ENCODE measurements at regions not wholly inside any gene's neighbourhood (a gene's known extent, or its start where the extent isn't known, plus 50 kb on each side); places are given as distances from the start of the nearest gene placed in this dataset.

DNA sequence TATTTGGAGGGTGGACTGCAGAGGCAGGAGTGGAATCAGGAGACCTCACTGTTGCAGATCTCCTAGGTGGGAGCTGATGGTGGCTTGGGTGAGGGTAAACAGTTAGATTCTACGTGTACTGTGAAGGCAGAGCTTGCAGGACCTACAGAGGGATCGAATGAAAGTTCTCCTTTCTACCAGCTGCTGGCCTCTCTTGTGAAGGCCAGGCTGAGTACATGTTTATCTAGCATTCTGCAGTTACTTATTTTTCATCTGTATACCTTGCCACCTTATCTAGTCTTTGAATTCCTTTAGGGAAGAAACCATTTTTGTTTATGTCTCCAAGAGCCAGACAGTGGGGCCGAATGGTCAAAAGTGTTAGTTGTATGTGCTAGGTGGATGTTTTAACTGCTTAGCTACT is 57.6 kb downstream of the PTTG1 start:
- TF ChIP-seq, protein P1, sequence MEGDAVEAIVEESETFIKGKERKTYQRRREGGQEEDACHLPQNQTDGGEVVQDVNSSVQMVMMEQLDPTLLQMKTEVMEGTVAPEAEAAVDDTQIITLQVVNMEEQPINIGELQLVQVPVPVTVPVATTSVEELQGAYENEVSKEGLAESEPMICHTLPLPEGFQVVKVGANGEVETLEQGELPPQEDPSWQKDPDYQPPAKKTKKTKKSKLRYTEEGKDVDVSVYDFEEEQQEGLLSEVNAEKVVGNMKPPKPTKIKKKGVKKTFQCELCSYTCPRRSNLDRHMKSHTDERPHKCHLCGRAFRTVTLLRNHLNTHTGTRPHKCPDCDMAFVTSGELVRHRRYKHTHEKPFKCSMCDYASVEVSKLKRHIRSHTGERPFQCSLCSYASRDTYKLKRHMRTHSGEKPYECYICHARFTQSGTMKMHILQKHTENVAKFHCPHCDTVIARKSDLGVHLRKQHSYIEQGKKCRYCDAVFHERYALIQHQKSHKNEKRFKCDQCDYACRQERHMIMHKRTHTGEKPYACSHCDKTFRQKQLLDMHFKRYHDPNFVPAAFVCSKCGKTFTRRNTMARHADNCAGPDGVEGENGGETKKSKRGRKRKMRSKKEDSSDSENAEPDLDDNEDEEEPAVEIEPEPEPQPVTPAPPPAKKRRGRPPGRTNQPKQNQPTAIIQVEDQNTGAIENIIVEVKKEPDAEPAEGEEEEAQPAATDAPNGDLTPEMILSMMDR (conservative IDR thresholded peaks at IDR 0.05; ENCODE audit: low read depth): no peak
- no peak overlapping the region for H3K27ac ChIP-seq
- POLR2A ChIA-PET (ENCODE audit: low non-redundant PET): no interaction called here
- no peak for DNase-seq (ENCODE audit: low spot score)
- CTCF ChIA-PET: no interaction called here

DNA sequence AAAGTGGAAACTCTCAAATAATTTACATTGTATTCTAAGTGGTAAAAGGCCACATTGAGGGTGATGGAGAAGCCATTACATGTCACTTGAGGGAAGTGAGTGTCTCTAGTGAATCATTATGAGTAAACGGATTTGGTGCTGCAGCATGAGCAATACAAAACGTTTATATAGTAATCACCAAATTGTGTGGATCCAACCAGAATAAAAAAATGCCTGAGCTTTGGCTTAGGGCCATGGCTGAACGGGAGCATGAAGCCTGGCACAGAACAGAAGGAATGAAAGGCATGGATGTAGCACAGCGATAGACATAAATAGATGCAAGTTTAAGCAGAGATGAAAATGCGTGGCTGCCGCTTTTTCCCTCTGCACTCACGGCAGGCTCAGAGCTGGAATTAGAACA is 58.3 kb downstream of the PTTG1 start:
- TF ChIP-seq, protein P1 (conservative IDR thresholded peaks at IDR 0.05; ENCODE audit: low read depth): no peak
- ChIA-PET POLR2A (ENCODE audit: low non-redundant PET) (no interaction called here), CTCF (no interaction called here)
- no peak overlapping the region for H3K27ac ChIP-seq
- DNase-seq (ENCODE audit: low spot score): no peak

DNA sequence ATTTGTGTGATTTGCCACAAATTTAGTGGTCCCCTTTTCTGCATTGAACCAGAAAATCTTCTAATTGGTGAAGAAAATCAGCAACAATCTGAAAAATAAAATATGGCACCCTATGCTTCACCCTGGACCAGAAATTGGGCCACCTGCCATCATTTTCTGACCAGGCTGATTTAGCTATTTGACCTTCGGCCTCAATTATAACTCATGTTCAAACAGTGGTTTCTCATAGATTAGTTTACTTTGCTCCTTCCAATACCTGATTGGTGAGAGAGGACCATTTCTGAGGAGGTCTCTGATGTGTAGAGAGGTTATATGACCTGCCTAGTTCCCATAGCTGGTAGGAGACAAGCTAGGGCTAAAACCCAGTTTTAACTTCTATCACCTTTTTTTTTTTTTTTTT is 59.0 kb downstream of the PTTG1 start:
- no peak overlapping the region for H3K27ac ChIP-seq
- DNase-seq (ENCODE audit: low spot score): no peak
- POLR2A ChIA-PET (ENCODE audit: low non-redundant PET): no interaction called here
- TF ChIP-seq, protein P1 (conservative IDR thresholded peaks at IDR 0.05; ENCODE audit: low read depth): no peak
- CTCF ChIA-PET: no interaction called here

DNA sequence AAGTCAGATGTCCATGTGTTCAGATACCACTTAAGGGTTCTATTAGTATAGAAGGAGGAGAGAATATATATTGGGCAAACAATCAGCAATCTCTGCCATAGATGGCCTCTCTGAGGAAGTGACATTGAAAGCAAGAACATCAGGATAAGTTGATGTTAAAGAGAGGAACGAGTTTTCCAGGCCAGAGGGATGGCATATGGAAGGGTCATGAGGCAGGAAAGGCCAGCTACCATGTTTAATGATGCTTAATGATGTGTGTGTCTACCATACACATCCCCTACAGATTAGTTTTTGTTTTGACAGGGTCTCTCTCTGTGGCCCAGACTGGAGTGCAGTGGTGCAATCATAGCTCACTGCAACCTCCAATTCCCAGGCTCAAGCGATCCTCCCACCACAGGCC is 63.0 kb downstream of the PTTG1 start:
- ChIA-PET CTCF (interaction anchor here (0.6 kb wide), 1 partner anchor 1340 kb away, joined by 3 read pairs; no protein-coding TSS in a partner anchor), POLR2A (ENCODE audit: low non-redundant PET) (no interaction called here)
- TF ChIP-seq, protein P1 (conservative IDR thresholded peaks at IDR 0.05; ENCODE audit: low read depth): no peak
- no peak overlapping the region for H3K27ac ChIP-seq
- no peak for DNase-seq (ENCODE audit: low spot score)

DNA sequence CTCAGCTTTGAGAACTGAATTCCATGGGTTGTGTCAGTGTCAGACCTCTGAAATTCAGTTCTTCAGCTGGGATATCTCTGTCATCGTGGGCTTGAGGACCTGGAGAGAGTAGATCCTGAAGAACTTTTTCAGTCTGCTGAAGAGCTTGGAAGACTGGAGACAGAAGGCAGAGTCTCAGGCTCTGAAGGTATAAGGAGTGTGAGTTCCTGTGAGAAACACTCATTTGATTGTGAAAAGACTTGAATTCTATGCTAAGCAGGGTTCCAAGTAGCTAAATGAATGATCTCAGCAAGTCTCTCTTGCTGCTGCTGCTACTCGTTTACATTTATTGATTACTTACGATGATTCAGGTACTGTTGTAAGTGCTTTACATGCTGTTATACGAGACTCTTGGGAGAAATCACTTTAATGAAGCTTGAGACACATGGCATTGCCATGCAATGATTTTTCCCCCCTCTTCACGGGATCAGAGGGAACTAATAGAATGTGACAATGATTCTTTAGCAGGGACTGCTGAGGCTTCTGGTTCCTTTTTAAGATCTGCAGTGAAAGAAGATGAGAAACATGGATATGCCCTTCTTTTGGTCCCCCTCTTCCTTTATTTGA is 63.8 kb downstream of the PTTG1 start:
- CTCF ChIA-PET: interaction anchor here (0.6 kb wide), 2 partner anchors 18 to 540 kb away, joined by 3 read pairs; no protein-coding TSS in a partner anchor
- TF ChIP-seq, protein P1 (conservative IDR thresholded peaks at IDR 0.05; ENCODE audit: low read depth): no peak
- DNase-seq (ENCODE audit: low spot score): no peak
- no peak overlapping the region for H3K27ac ChIP-seq
- POLR2A ChIA-PET (ENCODE audit: low non-redundant PET): no interaction called here

DNA sequence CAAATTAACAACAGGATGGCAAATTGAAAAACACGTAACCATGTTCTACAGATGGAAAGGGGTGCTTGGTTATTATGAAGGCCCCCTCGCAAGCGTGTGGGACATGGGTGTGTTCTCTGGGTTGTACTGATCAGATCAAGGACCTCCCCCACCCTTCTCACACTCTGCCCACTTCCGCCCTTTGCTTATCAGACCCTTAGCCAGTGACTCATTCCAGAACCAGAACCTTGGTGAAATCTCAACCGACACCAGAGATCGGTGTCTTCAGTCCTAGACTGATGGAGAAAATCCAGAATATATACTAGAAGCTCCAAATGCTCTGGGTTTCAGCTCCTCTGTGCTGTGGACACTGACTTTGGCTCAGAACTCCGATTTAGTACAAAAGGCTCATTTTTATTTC is 64.9 kb downstream of the PTTG1 start:
- CTCF ChIA-PET: no interaction called here
- no peak overlapping the region for H3K27ac ChIP-seq
- POLR2A ChIA-PET (ENCODE audit: low non-redundant PET): no interaction called here
- no peak for DNase-seq (ENCODE audit: low spot score)
- TF ChIP-seq, protein P1 (conservative IDR thresholded peaks at IDR 0.05; ENCODE audit: low read depth): no peak
